ENCODE measurements at regions not wholly inside any gene's neighbourhood (a gene's known extent, or its start where the extent isn't known, plus 50 kb on each side); places are given as distances from the start of the nearest gene placed in this dataset.

DNA sequence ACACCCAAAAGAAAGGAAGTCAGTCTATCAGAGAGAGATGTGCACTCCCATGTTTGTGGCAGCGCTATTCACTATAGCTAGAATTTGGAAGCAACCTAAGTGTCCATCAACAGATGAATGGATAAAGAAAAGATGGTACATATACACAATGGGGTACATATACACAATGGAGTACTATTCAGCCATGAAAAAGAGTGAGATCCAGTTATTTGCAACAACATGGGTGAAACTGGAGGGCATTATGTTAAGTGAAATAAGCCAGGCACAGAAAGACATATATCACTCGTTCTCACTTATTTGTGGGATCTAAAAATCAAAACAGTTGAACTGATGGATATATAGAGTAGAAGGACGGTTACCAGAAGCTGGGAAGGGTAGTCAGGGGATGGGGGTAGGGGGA is 99.9 kb upstream of the ZNF516 start:
- intact Hi-C loops (cut with micrococcal nuclease; ENCODE audit: unreplicated experiment) = no loop called here
- Histone ChIP-seq H3K4me3 (ENCODE audit: low read depth, low read length, poor library complexity, severe bottlenecking) (no peak overlapping the region), H3K4me1 (ENCODE audit: insufficient read depth, low read length, poor library complexity, severe bottlenecking) (no peaks in the 10 kb centered on the region), H3K4me2 (ENCODE audit: low read length) (no peak overlapping the region), H3K36me3 (ENCODE audit: insufficient read depth, low read length) (no peaks in the 10 kb centered on the region), H3K9me3 (ENCODE audit: low read length) (no peaks in the 10 kb centered on the region), H2AFZ (ENCODE audit: low read length) (no peak overlapping the region), H3K9me2 (ENCODE audit: insufficient read depth, low read length) (no peaks in the 10 kb centered on the region), H3K79me2 (ENCODE audit: insufficient read depth, low read depth, low read length) (no peaks in the 10 kb centered on the region), H4K20me1 (ENCODE audit: insufficient read depth, low read length) (no peaks in the 10 kb centered on the region), H3K27ac (ENCODE audit: low read depth, low read length, poor library complexity, severe bottlenecking) (no peak overlapping the region)
- no peak for TF ChIP-seq CTCF (conservative IDR thresholded peaks at IDR 0.05; ENCODE audit: low read length)
- TF ChIP-seq EZH2phosphoT487 (IDR thresholded peaks at IDR 0.05; ENCODE audit: borderline replicate concordance, low read depth, low read length) = no peak
- no peak for DNase-seq (ENCODE audit: low spot score)
- CTCF ChIA-PET (ENCODE audit: unreplicated experiment) = no interaction called here
- POLR2A ChIA-PET = no interaction called here
- BruUV-seq (replicated peaks) = no TSS peak

DNA sequence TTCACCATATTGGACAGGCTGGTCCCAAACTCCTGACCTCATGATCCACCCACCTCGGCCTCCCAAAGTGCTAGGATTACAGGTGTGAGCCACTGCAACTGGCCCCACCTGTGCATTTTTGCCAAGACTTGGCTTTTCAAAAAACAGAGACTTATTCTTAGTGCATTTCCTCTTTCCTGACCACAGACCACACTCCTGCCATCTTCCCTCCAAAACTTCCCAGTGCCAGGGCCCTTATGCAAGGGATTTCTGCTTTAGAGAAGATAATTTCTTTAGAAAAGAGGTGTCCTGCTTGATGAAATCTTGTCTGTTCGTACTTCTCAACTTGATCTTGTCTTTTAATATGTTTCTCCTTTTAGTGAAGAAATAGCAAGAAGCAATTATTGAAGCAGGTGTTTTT is 98.8 kb upstream of the ZNF516 start:
- DNase-seq (ENCODE audit: low spot score) = no peak
- Histone ChIP-seq H3K9me2 (ENCODE audit: insufficient read depth, low read length) (no peaks in the 10 kb centered on the region), H3K4me2 (ENCODE audit: low read length) (no peak overlapping the region), H3K4me1 (ENCODE audit: insufficient read depth, low read length, poor library complexity, severe bottlenecking) (no peaks in the 10 kb centered on the region), H4K20me1 (ENCODE audit: insufficient read depth, low read length) (no peaks in the 10 kb centered on the region), H2AFZ (ENCODE audit: low read length) (no peak overlapping the region), H3K79me2 (ENCODE audit: insufficient read depth, low read depth, low read length) (no peaks in the 10 kb centered on the region), H3K4me3 (ENCODE audit: low read depth, low read length, poor library complexity, severe bottlenecking) (no peak overlapping the region), H3K36me3 (ENCODE audit: insufficient read depth, low read length) (no peaks in the 10 kb centered on the region), H3K27ac (ENCODE audit: low read depth, low read length, poor library complexity, severe bottlenecking) (no peak overlapping the region), H3K9me3 (ENCODE audit: low read length) (no peaks in the 10 kb centered on the region)
- POLR2A ChIA-PET = no interaction called here
- CTCF ChIA-PET (ENCODE audit: unreplicated experiment) = no interaction called here
- intact Hi-C loops (cut with micrococcal nuclease; ENCODE audit: unreplicated experiment) = no loop called here
- TF ChIP-seq EZH2phosphoT487 (IDR thresholded peaks at IDR 0.05; ENCODE audit: borderline replicate concordance, low read depth, low read length) (no peak), CTCF (conservative IDR thresholded peaks at IDR 0.05; ENCODE audit: low read length) (no peak)
- no TSS peak for BruUV-seq (replicated peaks)

DNA sequence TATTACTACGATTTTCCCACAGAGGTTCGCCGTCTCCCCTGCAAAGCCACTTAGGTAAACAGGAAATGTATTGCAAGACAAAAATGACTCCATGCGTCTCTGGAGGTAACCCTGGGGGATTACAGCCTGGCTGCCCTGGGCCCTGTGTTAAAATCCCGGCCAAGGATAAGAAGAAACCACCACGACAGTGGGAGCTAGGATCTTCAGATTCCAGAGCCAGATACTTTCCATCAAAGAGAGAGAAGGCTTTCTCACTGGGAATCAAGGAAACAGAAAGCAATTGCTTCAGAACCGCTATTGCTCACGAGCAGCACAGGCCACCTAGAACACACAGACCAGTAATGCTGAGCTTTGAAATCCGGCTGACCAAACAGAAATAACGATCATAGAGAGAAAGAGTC is 97.9 kb upstream of the ZNF516 start:
- no peaks in the 10 kb centered on the region for H3K79me2 ChIP-seq (ENCODE audit: insufficient read depth, low read depth, low read length)
- no peak for DNase-seq (ENCODE audit: low spot score)
- H3K4me1 ChIP-seq (ENCODE audit: insufficient read depth, low read length, poor library complexity, severe bottlenecking) = no peaks in the 10 kb centered on the region
- no peaks in the 10 kb centered on the region for H3K9me2 ChIP-seq (ENCODE audit: insufficient read depth, low read length)
- BruUV-seq (replicated peaks) = no TSS peak
- no peaks in the 10 kb centered on the region for H4K20me1 ChIP-seq (ENCODE audit: insufficient read depth, low read length)
- H3K9me3 ChIP-seq (ENCODE audit: low read length) = no peaks in the 10 kb centered on the region
- TF ChIP-seq CTCF (conservative IDR thresholded peaks at IDR 0.05; ENCODE audit: low read length) (no peak), EZH2phosphoT487 (IDR thresholded peaks at IDR 0.05; ENCODE audit: borderline replicate concordance, low read depth, low read length) (no peak)
- CTCF ChIA-PET (ENCODE audit: unreplicated experiment) = no interaction called here
- intact Hi-C loops (cut with micrococcal nuclease; ENCODE audit: unreplicated experiment) = no loop called here
- POLR2A ChIA-PET = no interaction called here
- no peaks in the 10 kb centered on the region for H3K36me3 ChIP-seq (ENCODE audit: insufficient read depth, low read length)
- no peak overlapping the region for H3K27ac ChIP-seq (ENCODE audit: low read depth, low read length, poor library complexity, severe bottlenecking)
- H3K4me2 ChIP-seq (ENCODE audit: low read length) = no peak overlapping the region
- no peak overlapping the region for H2AFZ ChIP-seq (ENCODE audit: low read length)
- no peak overlapping the region for H3K4me3 ChIP-seq (ENCODE audit: low read depth, low read length, poor library complexity, severe bottlenecking)

All from OCI-LY7 (cell line).